Heart left ventricle (tissue), 16 donors: ENCODE measurements at regions not wholly inside any gene's neighbourhood (a gene's known extent, or its start where the extent isn't known, plus 50 kb on each side); places are given as distances from the start of the nearest gene placed in this dataset.
"Not testable (repeated sequence)": the region's sequence is repeated elsewhere in the genome, so short reads cannot be mapped to it uniquely, and the experiment has no call there.

Experiments
- ATAC-seq, 4 donors: fragments of 200-7000 bp; cut with Tn5 transposase; one replicate each; pipeline ENCODE4 v1.9.1; 2020 to 2022; ENCODE audit warnings: moderate library complexity in 4 of 4, mild to moderate bottlenecking in 3 of 4, moderate number of reproducible peaks in 1 of 4
- DNase-seq, 5 donors: peaks; one replicate each; pipeline ENCODE4 v3.0.0-alpha.2; 2020
- H3K27ac ChIP-seq, 12 donors: fragments of 200-600 bp; sonication (generic) in 4 of 12; one replicate each; pipeline versions ENCODE4 v1.5.0 to v1.8.0; 2016 to 2022; ENCODE audit warnings: mild to moderate bottlenecking in 2 of 12
- H3K27me3 ChIP-seq, 9 donors: fragments of 200-600 bp; sonication (generic) in 2 of 9; one replicate each; pipeline versions ENCODE4 v1.5.1 to v1.8.0; 2016 to 2022; ENCODE audit warnings: mild to moderate bottlenecking in 3 of 9
- H3K36me3 ChIP-seq, 9 donors: fragments of 200-600 bp; sonication (generic) in 2 of 9; one replicate each; pipeline versions ENCODE4 v1.5.0 to v1.8.0; 2018 to 2022; ENCODE audit warnings: mild to moderate bottlenecking in 2 of 9
- H3K4me1 ChIP-seq, 12 donors: fragments of 200-600 bp; sonication (generic) in 4 of 12; one replicate each; pipeline versions ENCODE4 v1.5.0 to v1.8.0; 2016 to 2022; ENCODE audit warnings: mild to moderate bottlenecking in 3 of 12
- H3K4me3 ChIP-seq, 12 donors: fragments of 200-600 bp; sonication (generic) in 4 of 12; one replicate each; pipeline versions ENCODE4 v1.5.0 to v1.8.0; 2017 to 2022; ENCODE audit warnings: mild to moderate bottlenecking in 9 of 12, moderate library complexity in 4 of 12
- H3K9me3 ChIP-seq, 12 donors: fragments of 200-600 bp; sonication (generic) in 4 of 12; one replicate each; pipeline versions ENCODE4 v1.5.0 to v1.8.0; 2016 to 2022; ENCODE audit warnings: mild to moderate bottlenecking in 1 of 12
- CTCF ChIP-seq, 12 donors: fragments of 200-600 bp; sonication (generic) in 4 of 12; IDR thresholded peaks; one replicate each; pipeline versions ENCODE4 v1.5.0 to v1.8.0; 2018 to 2022; ENCODE audit warnings: antibody characterized with exemption in 12 of 12, mild to moderate bottlenecking in 5 of 12
- POLR2A ChIP-seq, 2 donors: fragments of 450-650 bp; IDR thresholded peaks; one replicate each; pipeline ENCODE4 v1.6.1; 2017; ENCODE audit warnings: antibody characterized with exemption in 2 of 2, mild to moderate bottlenecking in 2 of 2, moderate library complexity in 2 of 2
- WGBS, 4 donors: extraction: QIAGEN DNeasy Blood & Tissue Kit in 2 of 4; methylation state at CpG; one replicate each; pipeline versions ENCODE4 v1.1.5 to v1.1.7; 2013 to 2018; 5-methylcytosine and 5-hydroxymethylcytosine counted together
- intact Hi-C, 10 donors: fragments of 100-400 bp; cut with DNase I; formaldehyde crosslinking; loops; one replicate each; pipeline versions ENCODE4 v1.11.1 to v1.14.2; 2022
- donor health status: ischemic (EF 13 %, LVEDD 7.1; RV severe dilation, severe dysfunction).
- donor health status: healthy with polysubstance abuse.
- donor health status: DM: no; HTN: yes; CAD: no.
- donor health status: DM: no; HTN: no; CAD: no.
- donor health status: ischemic (EF 25% LVEDD 6.9; RV normal size, moderate dysfunction).
- donor health status: ischemic (EF 25% LVEDD 5.7; RV mildly dilated, moderate dysfunction).
- donor health status: healthy.
- donor health status: DM: yes; HTN: yes; CAD: no.
- donor health status: ischemic (EF 35%, LVEDD 5.7; RV mildly dilated, moderate dysfunction).
- donor health status: nonischemic (EF 11% LVEDD 7.7; RV severe dilation, severe dysfunction).
- donor health status: DM: yes; HTN: yes; CAD: no.
- donor health status: PGD.
- donor health status: ischemic (EF 29% LVEDD 5.4; RV normal size, mild dysfunction).
- donor health status: nonischemic (EF 23%, LVEDD 6.1; RV moderate dilation, normal function).

- Histone ChIP-seq H3K9me3 (peaks cover 0 to 98% (median 92%) of the 10 kb centered on the region in 12 donors), H3K4me3 (no peak overlapping the region), H3K36me3 (no peaks in the 10 kb centered on the region), H3K27ac (no peak overlapping the region), H3K27me3 (no peaks in the 10 kb centered on the region), H3K4me1 (no peaks in the 10 kb centered on the region)
- intact Hi-C loops = no loop called here
- TF ChIP-seq CTCF (IDR thresholded peaks at IDR 0.05) (no peak), POLR2A (IDR thresholded peaks at IDR 0.05) (no peak)
- DNase-seq (no peak), ATAC-seq (no peak)
- 74 to 81% (median 78%) methylated on average over 10 of the region's 10 CpGs for WGBS, 4 donors
These were observed 334.0 kb downstream of the ZNF33B start for GRCh38 chr10:42304341-42304740.

GRCh38 chr10:42281896-42282295, 356.5 kb downstream of the ZNF33B start:
- DNase-seq = peak in 1 of 5 donors; percentile 10
- H3K36me3 ChIP-seq, intact Hi-C loops, H3K4me3 ChIP-seq, H3K27me3 ChIP-seq, H3K27ac ChIP-seq, H3K4me1 ChIP-seq, ATAC-seq, H3K9me3 ChIP-seq: not testable (repeated sequence)
- WGBS, 4 donors = 79 to 84% (median 80%) methylated on average over 21 of the region's 21 CpGs

DNA sequence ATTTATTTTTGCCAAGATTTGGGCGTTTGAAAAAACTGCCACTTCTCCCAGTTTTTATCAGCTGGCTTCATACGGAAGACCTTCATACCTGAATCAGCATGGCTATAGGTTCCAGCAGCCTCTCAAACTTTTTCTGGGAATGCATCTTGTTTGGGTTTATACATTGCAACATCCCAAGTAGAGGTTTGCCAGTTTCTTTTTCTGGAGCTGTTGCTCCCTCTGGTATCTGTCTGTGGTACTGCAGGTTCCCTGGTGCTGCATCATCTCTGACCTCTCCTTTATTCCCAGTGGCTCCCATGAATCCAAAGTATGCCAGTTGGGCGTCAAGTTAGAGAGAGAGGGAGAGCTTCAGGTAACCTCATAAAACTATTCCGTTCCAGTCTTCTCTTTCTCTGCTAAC, 368.6 kb downstream of the ZNF33B start:
- H3K4me1 ChIP-seq, H3K27me3 ChIP-seq, ATAC-seq, H3K36me3 ChIP-seq, H3K9me3 ChIP-seq, DNase-seq, H3K27ac ChIP-seq, intact Hi-C loops, H3K4me3 ChIP-seq: not testable (repeated sequence)
- WGBS, 4 donors = 13 to 29% (median 23%) methylated on average over 3 to 4 of the region's 4 CpGs

DNA sequence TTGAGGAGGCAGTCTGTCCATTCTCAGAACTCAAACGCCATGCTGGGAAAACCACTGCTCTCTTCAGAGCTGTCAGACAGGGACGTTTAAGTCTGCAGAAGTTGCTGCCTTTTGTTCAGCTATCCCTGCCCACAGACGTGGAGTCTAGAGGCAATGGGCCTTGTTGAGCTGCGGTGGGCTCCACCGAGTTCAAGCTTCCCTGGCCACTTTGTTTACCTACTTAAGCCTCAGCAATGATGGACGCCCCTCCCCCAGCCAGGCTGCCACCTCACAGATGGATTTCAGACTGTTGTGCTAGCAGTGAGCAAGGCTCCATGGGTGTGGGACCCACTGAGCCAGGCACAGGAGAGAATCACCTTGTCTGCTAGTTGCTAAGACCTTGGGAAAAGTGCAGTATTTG, 375.1 kb downstream of the ZNF33B start:
- DNase-seq, H3K27ac ChIP-seq, H3K4me1 ChIP-seq, H3K27me3 ChIP-seq, H3K4me3 ChIP-seq, H3K9me3 ChIP-seq, ATAC-seq, H3K36me3 ChIP-seq, intact Hi-C loops: not testable (repeated sequence)
- WGBS, 4 donors = 42 to 54% (median 51%) methylated on average over 3 to 6 of the region's 6 CpGs

DNA sequence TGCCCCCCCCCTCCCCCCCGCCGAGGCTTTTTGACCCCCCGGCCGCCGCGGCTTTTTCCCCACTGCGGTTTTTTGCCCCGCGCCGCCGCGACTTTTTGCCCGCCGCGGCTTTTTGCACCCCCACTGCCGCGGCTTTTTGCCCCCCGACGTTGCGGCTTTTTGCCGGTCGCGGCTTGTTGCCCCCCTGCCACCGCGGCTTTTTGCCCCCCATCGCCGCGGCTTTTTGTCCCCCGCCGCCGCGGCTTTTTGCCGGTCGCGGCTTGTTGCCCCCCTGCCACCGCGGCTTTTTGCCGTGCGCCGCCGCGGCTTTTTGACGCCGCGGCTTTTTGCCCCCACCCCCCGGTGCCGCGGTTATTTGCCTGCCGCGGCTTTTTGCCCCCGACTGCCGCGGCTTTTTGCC, 395.4 kb downstream of the ZNF33B start:
- intact Hi-C loops, DNase-seq, H3K36me3 ChIP-seq, H3K27ac ChIP-seq, H3K4me1 ChIP-seq, ATAC-seq, H3K9me3 ChIP-seq: not testable (repeated sequence)
- peaks cover 0 to 21% (median 7%) of the 10 kb centered on the region in 9 donors for H3K27me3 ChIP-seq
- H3K4me3 ChIP-seq = peak overlapping the region in 2 of 12 donors; percentile 2 to 34
- WGBS, 4 donors = 12 to 51% (median 18%) methylated on average over 28 to 50 of the region's 53 CpGs; no CpG with 5 or more reads in 1 of the 4 donors

GRCh38 chr10:42242135-42242805, 396.1 kb downstream of the ZNF33B start:
- DNase-seq (peak in 1 of 5 donors; percentile 52), ATAC-seq (no peak)
- peak overlapping the region in 2 of 12 donors; percentile 2 to 34 for H3K4me3 ChIP-seq
- H3K9me3 ChIP-seq = no peaks in the 10 kb centered on the region
- 16 to 19% (median 17%) methylated on average over 33 to 85 of the region's 85 CpGs; no CpG with 5 or more reads in 1 of the 4 donors for WGBS, 4 donors
- no peak overlapping the region for H3K27ac ChIP-seq
- intact Hi-C loops = no loop called here
- H3K4me1 ChIP-seq = peaks cover 0 to 8% (median 0%) of the 10 kb centered on the region in 12 donors
- H3K27me3 ChIP-seq = peaks cover 0 to 21% (median 7%) of the 10 kb centered on the region in 9 donors
- no peak for TF ChIP-seq POLR2A (IDR thresholded peaks at IDR 0.05)
- no peak for TF ChIP-seq CTCF (IDR thresholded peaks at IDR 0.05)
- H3K36me3 ChIP-seq = no peaks in the 10 kb centered on the region

GRCh38 chr10:42236401-42236800, 402.0 kb downstream of the ZNF33B start:
- H3K36me3 ChIP-seq, DNase-seq, H3K9me3 ChIP-seq, H3K27ac ChIP-seq, H3K4me3 ChIP-seq, ATAC-seq, H3K27me3 ChIP-seq, intact Hi-C loops, H3K4me1 ChIP-seq: not testable (repeated sequence)
- 90 to 93% (median 90%) methylated on average over 7 to 13 of the region's 13 CpGs; no CpG with 5 or more reads in 1 of the 4 donors for WGBS, 4 donors

GRCh38 chr10:42235736-42236135, 402.6 kb downstream of the ZNF33B start:
- ATAC-seq, H3K27me3 ChIP-seq, H3K4me1 ChIP-seq, H3K36me3 ChIP-seq, H3K4me3 ChIP-seq, H3K9me3 ChIP-seq, DNase-seq, intact Hi-C loops, H3K27ac ChIP-seq: not testable (repeated sequence)
- 86 to 100% (median 90%) methylated on average over 1 to 14 of the region's 14 CpGs for WGBS, 4 donors

- H3K36me3 ChIP-seq, H3K27me3 ChIP-seq, H3K27ac ChIP-seq, ATAC-seq, DNase-seq, H3K4me3 ChIP-seq, H3K4me1 ChIP-seq, H3K9me3 ChIP-seq, intact Hi-C loops: not testable (repeated sequence)
- WGBS, 4 donors = 79 to 100% (median 90%) methylated on average over 3 of the region's 3 CpGs
These were observed 403.1 kb downstream of the ZNF33B start for GRCh38 chr10:42235241-42235640.
